Pons (tissue), 1 donor: ENCODE measurements at regions not wholly inside any gene's neighbourhood (a gene's known extent, or its start where the extent isn't known, plus 50 kb on each side); places are given as distances from the start of the nearest gene placed in this dataset.
A peak's percentile ranks its signal among the peaks of the same experiment; 100 is the strongest.
"Not testable (repeated sequence)": the region's sequence is repeated elsewhere in the genome, so short reads cannot be mapped to it uniquely, and the experiment has no call there.

Experiments
- DNase-seq: peaks from one replicate; pipeline ENCODE4 v3.0.0-alpha.2; 2016; ENCODE audit warnings: low spot score

DNA sequence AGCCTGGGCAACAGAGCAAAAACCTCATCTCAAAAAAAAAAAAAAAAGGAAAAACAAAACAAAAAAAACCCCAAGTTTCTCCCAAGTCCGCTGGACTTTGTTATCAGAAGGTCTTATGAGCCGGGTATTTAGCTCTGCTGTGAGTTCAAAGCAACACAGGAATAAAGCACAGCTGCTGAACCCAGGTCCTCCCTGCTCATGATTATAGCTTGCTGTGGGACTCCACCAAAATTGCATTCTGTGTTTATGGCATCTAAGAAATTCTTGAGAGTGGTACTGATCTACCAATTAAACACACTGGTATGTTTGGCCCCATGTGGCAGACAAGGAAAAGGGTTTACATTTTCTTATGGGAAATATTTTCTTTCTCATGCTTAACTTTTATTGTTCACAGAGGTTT is 93.6 kb upstream of the NEDD9 start:
- no peak for DNase-seq

DNA sequence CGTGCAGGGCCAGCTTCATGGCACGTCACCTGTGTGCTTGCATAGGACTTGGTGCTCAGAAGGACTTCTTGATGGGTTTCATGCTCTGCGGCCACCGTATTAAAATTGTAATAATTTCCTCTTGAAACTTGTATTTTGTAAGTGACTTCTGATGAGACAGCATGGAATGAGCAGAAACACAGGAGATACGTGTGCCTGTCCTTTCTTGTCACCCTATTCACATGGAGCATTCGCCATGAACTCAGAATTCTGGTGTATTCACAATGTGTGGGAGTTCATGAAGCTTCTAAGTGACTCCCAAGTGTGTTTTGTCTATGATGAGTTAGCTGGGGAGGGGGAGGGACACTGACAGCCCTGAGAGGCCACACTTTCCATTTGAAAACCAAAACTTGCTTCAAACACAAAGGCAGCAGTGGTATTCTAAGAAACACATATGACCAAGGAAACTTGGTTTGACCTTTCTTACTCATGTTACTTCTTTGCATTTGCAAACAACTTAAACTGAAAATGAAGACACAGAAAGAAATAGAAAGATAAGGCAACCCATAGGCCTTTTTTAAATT is 92.1 kb upstream of the NEDD9 start:
- no peak for DNase-seq

DNA sequence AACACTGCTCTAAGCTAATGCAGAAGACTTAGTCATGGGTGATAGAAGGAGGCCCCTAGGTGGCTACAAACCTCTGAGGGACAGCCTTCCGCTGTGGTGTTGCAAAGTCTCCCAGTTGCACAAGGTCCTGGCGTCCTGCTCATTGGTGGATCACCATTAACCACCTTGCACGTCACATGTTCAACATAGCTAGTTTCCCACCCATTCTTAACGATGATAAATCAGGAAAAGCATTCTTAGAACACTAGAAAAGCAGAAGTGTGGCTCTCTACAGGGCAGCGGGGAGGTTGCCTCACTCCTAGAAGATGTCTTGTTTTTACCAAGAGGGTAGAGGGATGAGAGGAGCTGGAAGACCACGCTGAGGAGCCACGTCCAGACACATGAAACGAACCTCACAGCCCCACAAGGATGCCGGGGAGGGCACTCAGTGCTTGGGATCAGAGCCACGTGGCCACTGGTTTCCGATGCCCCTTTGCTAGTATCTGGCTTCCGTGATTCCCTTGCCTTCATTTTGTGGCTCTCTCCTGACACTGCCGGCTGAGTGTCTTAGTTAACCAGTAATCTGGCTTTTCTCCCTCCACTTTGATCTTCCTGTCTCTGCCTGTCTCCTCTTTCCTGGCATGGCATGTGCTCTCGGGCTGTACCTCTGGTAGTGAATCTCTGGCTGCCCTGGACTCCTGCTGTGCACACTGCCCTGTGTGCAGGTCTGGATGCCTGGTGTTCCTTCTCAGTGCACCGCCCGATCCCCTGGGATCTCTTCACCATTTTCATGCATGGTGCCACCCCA is 91.4 kb upstream of the NEDD9 start:
- peak; percentile 55 for DNase-seq

GRCh38 chr6:11322252-11322885 is 89.9 kb upstream of the NEDD9 start:
- no peak for DNase-seq

- peak; percentile 37 for DNase-seq
Measured at GRCh38 chr6:11320914-11321597, 88.6 kb upstream of the NEDD9 start.

- no peak for DNase-seq
Measured at GRCh38 chr6:11318835-11319813, 86.7 kb upstream of the NEDD9 start.

DNA sequence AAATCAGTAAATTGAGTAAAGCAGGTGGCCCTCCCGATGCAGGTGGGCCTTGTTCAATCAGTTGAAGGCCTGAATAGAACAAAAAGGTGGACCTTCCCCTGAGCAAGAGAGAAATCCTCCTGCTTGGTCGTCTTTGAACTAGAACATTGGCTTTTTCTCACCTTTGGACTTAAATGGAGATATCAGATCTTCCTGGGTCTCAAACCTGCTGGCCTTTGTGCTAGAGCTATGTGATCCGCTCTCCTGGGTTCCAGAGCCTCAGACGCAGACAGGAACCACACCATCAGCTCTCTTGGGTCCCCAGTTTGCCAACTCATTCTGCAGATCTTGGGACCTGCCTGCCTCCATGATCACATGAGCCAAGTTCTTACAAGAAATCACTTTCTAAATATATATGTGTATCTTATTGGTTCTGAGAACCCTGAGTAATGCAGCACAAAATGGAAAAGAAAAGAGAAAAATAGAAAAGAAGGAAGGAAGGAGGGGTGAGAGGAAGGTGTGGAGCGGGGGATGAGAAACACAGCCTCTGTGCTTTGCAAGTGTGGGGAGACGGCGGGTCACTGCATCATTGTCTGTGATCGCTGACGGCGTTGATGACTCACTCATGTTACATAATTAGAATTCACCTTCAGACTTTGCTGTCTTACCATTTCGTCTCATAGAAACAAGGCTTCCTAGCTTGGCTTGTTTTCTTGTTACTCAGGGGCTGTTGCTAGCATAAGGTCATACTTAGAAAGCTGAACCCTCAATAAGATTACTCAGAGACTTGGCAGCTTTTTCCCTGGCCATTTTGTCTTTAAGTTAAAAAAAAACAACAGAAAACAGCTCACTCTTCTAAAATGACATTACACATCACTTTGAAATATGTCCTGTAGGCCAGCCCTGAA is 85.7 kb upstream of the NEDD9 start:
- peak; percentile 23 for DNase-seq

DNA sequence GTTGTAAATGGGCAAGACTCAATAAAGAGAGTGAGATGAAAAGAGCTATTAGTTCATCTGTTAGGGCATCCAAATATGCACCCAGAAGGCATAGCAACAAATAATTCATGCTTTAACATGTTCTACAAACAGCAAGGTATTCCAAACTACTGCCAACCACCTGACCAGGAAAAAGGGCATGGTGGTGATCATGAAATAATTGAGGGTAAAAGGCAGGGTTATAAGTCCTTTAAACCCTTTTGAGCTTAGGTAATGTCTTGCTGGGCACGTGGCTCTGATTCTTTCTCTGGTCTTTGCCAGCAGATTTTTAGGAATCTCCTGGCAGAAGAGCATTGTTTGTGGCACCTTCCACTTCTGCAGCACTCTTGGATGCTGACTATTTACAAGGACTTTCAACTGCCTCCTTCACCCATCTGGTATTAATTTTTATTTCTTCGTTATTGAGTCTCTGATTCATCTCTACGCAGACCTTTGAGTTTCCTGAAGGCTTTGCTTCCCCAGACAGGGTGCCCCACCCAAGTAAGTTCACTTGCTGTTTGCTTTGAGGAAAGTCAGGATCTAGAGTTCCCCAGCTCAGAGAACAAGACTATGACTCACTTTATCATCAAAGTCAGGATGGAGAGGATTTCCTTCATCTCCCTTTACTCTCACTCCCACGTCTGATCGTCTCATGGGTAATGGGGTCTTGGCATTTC is 83.4 kb upstream of the NEDD9 start:
- DNase-seq, result no peak

- DNase-seq, result no peak
Measured at GRCh38 chr6:11313207-11313606, 80.7 kb upstream of the NEDD9 start.

DNA sequence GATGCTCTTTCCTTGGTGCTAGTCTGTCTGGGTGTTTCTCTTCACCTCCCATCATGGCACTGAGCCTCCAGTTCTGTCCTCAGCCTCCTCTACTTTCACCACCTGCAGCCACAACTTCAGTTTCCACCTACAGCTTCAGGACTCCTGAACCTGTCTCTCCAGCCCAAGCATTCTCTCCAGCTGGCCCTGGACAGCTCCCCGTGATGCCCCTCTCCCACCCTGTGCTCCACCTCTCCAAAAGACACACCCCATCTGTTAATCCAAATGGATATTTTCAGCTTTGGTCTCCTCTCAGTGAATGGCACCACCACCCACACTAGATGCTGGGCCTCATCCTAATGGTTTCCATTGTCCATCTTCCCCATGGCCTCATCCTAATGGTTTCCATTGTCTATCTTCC is 79.5 kb upstream of the NEDD9 start:
- DNase-seq, result no peak

GRCh38 chr6:11309947-11310665 is 77.6 kb upstream of the NEDD9 start:
- peak; percentile 48 for DNase-seq

GRCh38 chr6:11307226-11307625 is 74.8 kb upstream of the NEDD9 start:
- DNase-seq, result no peak

DNA sequence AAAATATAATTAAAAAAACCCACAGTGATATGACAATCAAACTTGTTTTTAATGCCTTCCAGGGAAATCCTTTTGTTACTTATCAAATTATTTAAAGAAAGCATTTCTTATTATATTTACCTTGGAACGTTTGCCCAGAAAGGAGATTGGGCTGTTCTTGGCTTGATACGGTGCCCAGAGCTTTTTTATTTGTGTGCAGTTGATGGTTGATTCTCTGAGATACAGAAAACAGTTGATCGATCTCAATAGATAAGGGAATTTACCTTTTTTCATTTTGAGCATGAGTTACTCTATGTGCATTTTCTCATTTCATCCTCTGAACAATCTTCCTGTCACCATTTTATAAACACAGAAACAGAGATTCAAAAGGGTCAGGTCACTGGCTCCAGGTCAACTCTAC is 72.5 kb upstream of the NEDD9 start:
- no peak for DNase-seq

GRCh38 chr6:11299876-11300428 is 67.5 kb upstream of the NEDD9 start:
- DNase-seq, result not testable (repeated sequence)

GRCh38 chr6:11299421-11299784 is 66.9 kb upstream of the NEDD9 start:
- DNase-seq, result not testable (repeated sequence)

- DNase-seq, result no peak
Measured at GRCh38 chr6:11298651-11299420, 66.4 kb upstream of the NEDD9 start.

- no peak for DNase-seq
Measured at GRCh38 chr6:11297376-11297729, 64.9 kb upstream of the NEDD9 start.
